ENCODE measurements at regions not wholly inside any gene's neighbourhood (a gene's known extent, or its start where the extent isn't known, plus 50 kb on each side); places are given as distances from the start of the nearest gene placed in this dataset.

DNA sequence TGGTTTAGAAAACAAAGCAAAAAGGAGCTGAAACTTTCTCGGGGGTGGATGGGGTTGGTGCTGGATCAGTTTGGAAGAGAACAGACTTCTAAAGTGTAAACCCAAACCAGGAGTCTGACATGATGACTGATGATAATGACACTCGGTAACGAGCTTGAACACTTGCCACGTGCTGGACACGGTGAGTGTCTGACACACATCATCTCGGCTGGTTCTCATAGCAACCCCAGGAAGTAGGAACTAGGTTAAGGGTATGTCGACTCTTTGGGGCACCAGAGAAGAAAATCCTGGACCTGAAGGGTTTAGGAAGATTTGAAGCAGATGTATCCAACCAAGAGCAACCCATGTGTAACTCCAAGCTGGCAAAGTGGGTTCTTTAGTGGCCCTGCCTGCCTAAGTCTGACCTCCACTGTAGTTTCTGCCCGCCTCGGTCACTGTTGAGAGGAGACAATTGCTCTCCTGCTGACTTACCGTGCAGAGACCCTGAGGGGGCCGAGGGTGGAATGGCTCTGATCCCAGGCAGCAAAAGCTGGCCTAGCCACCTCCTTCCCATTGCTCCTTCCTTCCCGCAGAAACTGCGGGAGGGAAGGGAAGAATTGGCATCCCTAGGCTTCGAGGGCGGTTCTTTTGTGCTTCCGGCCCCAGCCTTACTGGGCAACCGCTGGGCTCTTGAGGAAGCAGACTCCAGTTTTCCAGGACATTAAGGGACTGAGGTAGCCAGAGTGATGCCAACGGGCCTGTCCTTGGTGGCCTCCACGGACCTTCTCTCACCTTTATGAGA is 156.0 kb downstream of the TOMM20 start:
- DNase-seq, result peak; percentile 50

GRCh38 chr1:234971586-234972297 is 156.9 kb downstream of the TOMM20 start:
- DNase-seq, result peak; percentile 32

DNA sequence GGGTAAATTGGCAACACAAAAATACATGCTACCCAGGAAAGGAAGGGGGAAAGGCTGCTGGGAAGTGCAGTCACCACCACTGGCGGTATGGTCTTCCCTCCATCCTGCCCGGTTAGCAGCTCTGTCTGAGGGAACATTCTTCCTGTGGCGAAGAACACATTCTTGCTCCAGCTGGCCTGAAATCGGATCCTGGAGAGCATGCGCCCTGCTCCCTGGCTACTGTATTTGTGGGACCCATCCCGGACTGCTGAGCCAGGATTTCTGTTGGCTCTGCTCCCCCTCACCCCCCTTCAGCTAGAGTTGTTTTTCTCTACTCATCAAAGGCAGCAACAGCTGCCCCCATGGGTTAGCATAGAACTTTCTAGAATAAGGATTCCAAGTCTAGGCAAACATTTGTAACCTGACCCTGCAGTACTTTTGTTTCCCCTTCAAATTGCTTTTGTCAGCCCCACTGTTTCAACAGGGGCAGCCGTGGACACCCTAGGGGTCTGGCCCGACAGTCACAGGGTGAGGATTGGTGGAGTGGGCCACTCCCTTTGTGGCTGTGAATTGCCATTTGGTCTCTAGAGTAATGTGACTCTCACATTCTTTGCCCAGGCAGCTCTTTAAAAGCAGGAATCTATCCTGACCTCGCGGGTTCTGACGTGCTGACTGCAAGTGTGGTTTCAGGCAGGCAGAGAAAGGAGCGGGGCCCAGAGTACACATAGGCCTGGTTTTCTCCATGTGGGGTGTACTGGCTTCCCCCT is 157.7 kb downstream of the TOMM20 start:
- peak; percentile 26 for DNase-seq

DNA sequence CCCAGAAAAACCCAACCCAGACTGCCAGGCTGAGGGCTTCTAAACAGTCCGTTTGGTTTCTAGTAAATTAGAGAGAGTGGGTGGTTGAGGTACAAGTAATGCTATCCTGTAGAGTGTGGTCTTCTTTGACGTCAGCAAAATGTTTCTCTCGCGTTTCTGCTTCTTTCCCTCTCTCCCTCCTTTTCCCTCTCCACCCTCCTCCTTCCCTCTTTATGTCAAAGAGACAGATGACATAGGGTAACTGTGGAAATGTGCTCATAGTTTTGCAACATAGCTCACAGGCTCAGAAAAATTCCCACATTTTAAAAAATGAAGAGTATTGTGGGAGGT is 158.3 kb downstream of the TOMM20 start:
- no peak for DNase-seq

DNA sequence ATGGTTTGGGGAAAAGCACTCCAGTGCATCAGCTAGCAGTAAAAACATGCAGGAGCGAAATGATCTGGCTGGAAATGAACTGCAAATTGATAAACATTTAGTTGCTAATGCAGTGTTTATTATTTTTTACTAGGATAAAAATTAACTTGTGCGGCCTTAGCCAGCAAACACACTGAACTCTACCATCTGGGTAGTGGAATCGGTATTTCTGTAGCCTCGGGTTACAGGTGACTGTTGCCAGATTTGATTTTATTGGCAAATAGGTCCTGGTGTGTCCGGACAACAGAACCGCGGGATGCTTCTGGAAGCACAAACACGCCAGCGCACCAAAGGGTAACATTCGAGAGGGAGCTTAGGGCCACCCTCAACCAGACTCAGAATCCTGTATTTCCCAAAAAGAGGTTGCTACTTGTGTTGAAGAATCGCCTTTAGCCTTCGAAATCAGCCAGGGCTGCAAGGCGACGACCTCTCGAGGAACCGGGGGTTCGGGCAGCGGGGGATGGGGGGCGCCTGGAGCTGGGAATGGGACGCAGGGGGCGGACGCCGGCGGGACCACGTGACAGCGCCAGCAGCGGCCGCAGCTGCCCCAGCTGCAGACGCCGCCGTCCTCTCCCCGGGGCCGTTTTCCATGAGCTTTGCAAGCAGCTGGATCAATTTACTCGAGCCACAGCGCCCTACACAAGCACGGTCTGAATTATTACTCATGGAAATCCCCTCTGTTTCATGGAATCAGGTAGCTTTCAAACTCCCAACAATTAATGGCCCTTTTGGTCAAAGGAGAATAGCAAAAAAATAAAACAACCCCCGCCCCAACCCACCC is 158.8 kb downstream of the TOMM20 start:
- no peak for DNase-seq

DNA sequence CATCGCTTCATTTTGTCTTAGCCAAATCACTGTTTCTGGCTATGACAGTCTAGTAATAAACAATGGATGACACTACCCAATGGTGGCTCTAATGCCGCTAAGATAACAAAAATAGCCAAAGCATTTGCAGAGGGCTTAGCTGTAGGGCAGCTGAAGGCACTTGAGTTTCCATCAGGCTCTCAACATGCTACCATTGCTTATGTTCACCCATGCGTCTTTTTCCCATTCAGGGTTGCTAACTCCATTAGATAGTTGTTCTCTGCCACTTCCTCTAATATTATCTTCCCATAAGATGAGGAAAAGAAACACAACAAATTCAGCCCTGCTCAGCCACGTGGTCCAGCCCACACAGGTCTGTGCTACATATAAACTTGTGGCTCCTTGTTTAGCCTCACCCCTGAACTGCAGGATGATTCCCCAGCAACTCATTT is 159.6 kb downstream of the TOMM20 start:
- no peak for DNase-seq

GRCh38 chr1:234968451-234968850 is 160.2 kb downstream of the TOMM20 start:
- DNase-seq, result no peak

GRCh38 chr1:234967121-234967520 is 161.5 kb downstream of the TOMM20 start:
- no peak for DNase-seq

GRCh38 chr1:234965111-234965510 is 163.5 kb downstream of the TOMM20 start:
- DNase-seq, result no peak

- DNase-seq, result no peak
These were observed 164.5 kb downstream of the TOMM20 start for GRCh38 chr1:234963904-234964702.

DNA sequence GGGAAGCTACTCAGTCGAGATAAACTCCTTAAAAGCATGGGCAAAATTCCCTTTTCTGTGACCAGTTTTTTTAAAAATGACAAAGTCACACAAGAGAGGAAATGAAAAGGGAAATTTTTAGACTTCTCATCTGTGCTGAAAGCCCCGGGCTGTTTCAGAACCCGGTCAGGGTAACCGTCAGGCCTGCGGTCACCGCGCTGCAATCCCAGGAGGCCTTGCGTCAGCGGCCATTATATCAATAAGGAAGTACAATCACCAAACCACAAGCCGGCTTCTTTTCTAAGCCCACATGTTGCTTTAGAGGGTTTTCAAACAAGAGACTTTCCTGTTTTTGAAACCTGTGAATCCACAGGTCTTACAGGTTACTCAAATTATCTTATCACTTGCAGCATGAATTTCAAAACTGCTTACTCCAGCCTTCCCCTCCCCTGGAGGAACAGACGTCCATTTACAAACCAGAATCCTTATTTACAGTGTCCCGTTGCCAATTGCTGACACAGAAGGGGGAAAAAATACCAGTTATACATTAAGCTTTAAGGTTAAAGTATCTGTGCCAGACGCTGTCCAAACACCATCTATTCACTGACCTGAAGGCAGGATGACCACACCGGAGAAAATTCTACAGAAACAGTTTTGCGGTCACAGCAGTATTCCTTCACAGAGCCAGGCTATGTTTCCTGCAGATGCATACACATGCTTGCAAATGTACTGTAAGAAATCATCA is 165.3 kb downstream of the TOMM20 start:
- peak; percentile 92 for DNase-seq

- peak; percentile 25 for DNase-seq
These were observed 166.2 kb downstream of the TOMM20 start for GRCh38 chr1:234962340-234962989.

DNA sequence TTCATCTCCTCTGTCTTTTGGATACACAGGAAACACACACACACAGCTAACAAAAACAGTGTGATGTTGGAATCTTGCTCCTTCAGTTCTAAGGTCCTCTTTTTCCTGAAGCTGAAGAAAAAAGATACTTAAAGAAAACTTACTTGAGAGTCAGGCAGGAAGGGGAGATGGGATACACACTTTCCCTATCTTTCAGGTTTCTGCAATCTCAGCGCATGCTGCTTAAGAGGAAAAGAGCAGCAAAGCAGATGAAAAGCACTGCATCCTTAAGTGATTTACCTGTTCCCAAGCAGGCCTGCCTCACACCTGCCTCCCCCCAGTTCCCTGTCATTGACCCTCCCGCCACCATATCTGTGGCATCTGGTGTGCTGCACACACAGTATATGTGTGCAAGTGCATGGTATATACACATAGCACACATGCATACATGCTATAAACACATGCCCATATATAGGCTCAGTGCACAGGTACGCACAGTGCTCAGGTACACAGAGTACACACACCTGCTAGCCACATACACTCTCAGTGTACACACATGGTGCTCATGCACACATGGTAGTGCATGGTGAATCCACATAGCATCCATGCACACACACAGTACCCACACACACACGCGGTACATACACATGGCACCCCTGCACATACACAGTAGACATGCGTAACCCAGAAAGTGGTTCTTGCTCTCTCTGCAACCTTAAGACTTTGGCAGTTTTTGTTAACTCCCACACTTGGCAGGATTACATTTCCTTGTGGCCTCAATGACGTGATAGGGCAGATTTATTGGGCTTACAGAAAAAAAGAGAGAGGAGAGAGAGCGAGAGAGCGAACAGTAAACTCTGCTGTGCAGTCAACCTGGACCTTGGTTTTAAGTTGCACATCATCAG is 166.9 kb downstream of the TOMM20 start:
- peak; percentile 24 for DNase-seq

- no peak for DNase-seq
These were observed 167.7 kb downstream of the TOMM20 start for GRCh38 chr1:234960722-234961455.

- no peak for DNase-seq
These were observed 169.7 kb downstream of the TOMM20 start for GRCh38 chr1:234958706-234959657.

DNA sequence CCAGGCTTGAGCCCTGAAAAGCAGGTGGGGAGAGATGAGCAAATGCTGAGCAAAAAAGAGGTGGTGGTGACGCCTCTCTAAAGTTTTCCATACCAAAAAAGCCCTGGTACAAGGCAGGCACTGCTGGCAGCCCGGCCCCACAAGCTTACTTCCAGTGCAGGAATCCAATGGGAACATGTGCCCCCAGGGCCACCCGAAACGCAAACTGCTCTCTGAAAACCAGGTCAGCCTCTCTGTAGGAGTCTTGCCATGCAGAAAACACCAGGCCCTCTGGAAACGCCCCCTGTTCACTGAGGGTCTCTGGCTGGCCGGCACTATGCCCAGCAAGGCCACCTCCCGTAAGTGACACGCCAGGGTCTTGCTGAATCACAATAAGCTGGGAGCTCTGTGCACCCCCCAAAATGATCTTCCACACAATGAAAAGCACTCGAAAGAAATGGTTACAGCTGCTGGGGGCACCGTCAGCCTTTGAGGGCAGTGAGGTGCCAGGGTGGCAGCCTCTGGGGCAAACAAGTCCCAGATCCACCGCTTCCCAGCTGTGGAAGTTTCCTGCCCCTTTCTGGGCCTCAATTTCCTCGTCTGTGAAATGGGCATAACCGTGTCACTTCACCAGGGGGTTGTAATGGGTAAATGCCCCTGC is 170.5 kb downstream of the TOMM20 start:
- DNase-seq, result no peak

Data from CD4-positive, alpha-beta T cell treated with Interleukin-10 for 1 hour (primary cell).